HCT116 (cell line): ENCODE measurements at regions not wholly inside any gene's neighbourhood (a gene's known extent, or its start where the extent isn't known, plus 50 kb on each side); places are given as distances from the start of the nearest gene placed in this dataset.

Experiments used
- ATAC-seq: fragments of 200-7000 bp; cut with Tn5 transposase; 2 replicates; pipeline ENCODE4 v1.9.1; 2020; ENCODE audit warnings: mild to moderate bottlenecking, moderate library complexity
- BruUV-seq: library from RNA; stranded (reverse); fragments of 400-500 nt; replicated peaks from 2 replicates; lab custom pipeline; 2021; lab: Mats Ljungman, UMichigan
- CTCF ChIA-PET: fragments of 300-600 bp; sonication (Branson Sonifier 250); formaldehyde crosslinking; loops from one replicate; lab custom pipeline; 2021; ENCODE audit warnings: antibody characterized with exemption; lab: Charles Lee
- POLR2A ChIA-PET: fragments of 300-600, 350-600 bp; sonication (Branson Sonifier 250); formaldehyde crosslinking; loops from one replicate; lab custom pipeline; 2021; ENCODE audit warnings: antibody characterized with exemption; lab: Charles Lee
- RAD21 ChIA-PET, 2 experiments: fragments of 300-600 bp; sonication (Branson Sonifier 250); formaldehyde crosslinking; loops; one replicate each; lab custom pipeline; 2023; ENCODE audit warnings: low total read pairs in 2 of 2; ENCODE audit not compliant: uncharacterized antibody in 2 of 2, unreplicated experiment in 2 of 2, low non-redundant PET in 1 of 2; lab: Charles Lee
- DNase-seq: peaks from one replicate; pipeline ENCODE4 v3.0.0-alpha.2; 2010; ENCODE audit warnings: low read depth, low spot score
- H2AFZ ChIP-seq: fragments of 200-600 bp; shearing (Covaris generic), sonication (generic); 2 replicates; pipeline ENCODE4 v1.6.1; 2017; ENCODE audit warnings: low read depth, mixed run types, mixed read lengths, antibody characterized with exemption, low read length; ENCODE audit not compliant: poor library complexity, severe bottlenecking
- H3K27ac ChIP-seq: 2 replicates; pipeline ENCODE4 v1.5.1; 2012; ENCODE audit warnings: low read depth, low read length
- H3K27me3 ChIP-seq: fragments of 200-600 bp; sonication (generic); 2 replicates; pipeline ENCODE4 v1.6.1; 2016; ENCODE audit warnings: mixed run types, low read length, mixed read lengths; ENCODE audit not compliant: insufficient read depth
- H3K36me3 ChIP-seq, 2 experiments: fragments of 200-500 bp in 1 of 2; fragments of 200-600 bp in 1 of 2; sonication (Bioruptor generic) in 1 of 2; sonication (generic) in 1 of 2; 2 replicates each; pipeline versions ENCODE4 v1.5.1 to v1.6.1; 2014 to 2016; ENCODE audit warnings: low read length in 2 of 2, inconsistent platforms in 1 of 2, mixed read lengths in 1 of 2, mixed run types in 1 of 2; ENCODE audit not compliant: insufficient read depth in 2 of 2, control insufficient read depth in 1 of 2
- H3K4me1 ChIP-seq, 2 experiments: fragments of 200-600 bp in 1 of 2; sonication (generic) in 1 of 2; 2 replicates each; pipeline versions ENCODE4 v1.5.1 to v1.6.1; 2012 to 2017; ENCODE audit warnings: low read length in 2 of 2, inconsistent platforms in 1 of 2, mild to moderate bottlenecking in 1 of 2, mixed read lengths in 1 of 2, mixed run types in 1 of 2, moderate library complexity in 1 of 2; ENCODE audit not compliant: insufficient read depth in 2 of 2, control insufficient read depth in 1 of 2
- H3K4me2 ChIP-seq: fragments of 200-600 bp; sonication (generic); 2 replicates; pipeline ENCODE4 v1.6.1; 2017; ENCODE audit warnings: mixed run types, low read length, mixed read lengths
- H3K4me3 ChIP-seq, 2 experiments: fragments of 200-600 bp in 1 of 2; sonication (generic) in 1 of 2; replicated peaks in 1 of 2; 2 replicates each; pipeline ENCODE4 v1.5.1; 2011 to 2016; ENCODE audit warnings: low read length in 2 of 2, control low read depth in 1 of 2, low read depth in 1 of 2, mild to moderate bottlenecking in 1 of 2, mixed read lengths in 1 of 2, mixed run types in 1 of 2
- H3K79me2 ChIP-seq: fragments of 200-600 bp; sonication (generic); 2 replicates; pipeline ENCODE4 v1.6.1; 2017; ENCODE audit warnings: mild to moderate bottlenecking, mixed run types, low read length, moderate library complexity, mixed read lengths; ENCODE audit not compliant: insufficient read depth
- H3K9ac ChIP-seq: fragments of 200-600 bp; sonication (generic); 2 replicates; pipeline ENCODE4 v1.6.1; 2016; ENCODE audit warnings: low read length, mixed read lengths
- H3K9me2 ChIP-seq: fragments of 200-600 bp; sonication (generic), shearing (Covaris generic); 2 replicates; pipeline ENCODE4 v1.6.1; 2017; ENCODE audit warnings: mixed run types, mild to moderate bottlenecking, moderate library complexity; ENCODE audit not compliant: insufficient read depth
- H3K9me3 ChIP-seq, 2 experiments: fragments of 200-500 bp in 1 of 2; fragments of 200-600 bp in 1 of 2; sonication (Bioruptor generic) in 1 of 2; sonication (generic) in 1 of 2; 2 replicates each; pipeline ENCODE4 v1.6.1; 2014 to 2017; ENCODE audit warnings: low read length in 2 of 2, mixed read lengths in 2 of 2, inconsistent platforms in 1 of 2, low read depth in 1 of 2, mild to moderate bottlenecking in 1 of 2, mixed run types in 1 of 2, moderate library complexity in 1 of 2; ENCODE audit not compliant: control insufficient read depth in 1 of 2, insufficient read depth in 1 of 2
- H4K20me1 ChIP-seq: fragments of 200-600 bp; sonication (generic), shearing (Covaris generic); 2 replicates; pipeline ENCODE4 v1.6.1; 2017; ENCODE audit warnings: mixed run types, mild to moderate bottlenecking, moderate library complexity; ENCODE audit not compliant: insufficient read depth
- ATF3 ChIP-seq: IDR thresholded peaks from 2 replicates; pipeline ENCODE4 v1.6.1; 2012
- CEBPB ChIP-seq: IDR thresholded peaks from 2 replicates; pipeline ENCODE4 v1.6.1; 2012; ENCODE audit warnings: low read depth
- EGR1 ChIP-seq: IDR thresholded peaks from 2 replicates; pipeline ENCODE4 v1.6.1; 2012; ENCODE audit warnings: low read depth
- ELF1 ChIP-seq: IDR thresholded peaks from 2 replicates; pipeline ENCODE4 v1.6.1; 2012; ENCODE audit warnings: low read depth, borderline replicate concordance
- JUND ChIP-seq: IDR thresholded peaks from 2 replicates; pipeline ENCODE4 v1.6.1; 2012
- POLR2A ChIP-seq: IDR thresholded peaks from 2 replicates; pipeline ENCODE4 v1.7.0; 2011; ENCODE audit warnings: borderline replicate concordance; ENCODE audit not compliant: insufficient read depth, insufficient read length; ENCODE audit errors: extremely low read depth
- RAD21 ChIP-seq: IDR thresholded peaks from 2 replicates; pipeline ENCODE4 v1.6.1; 2012; ENCODE audit warnings: low read depth, mild to moderate bottlenecking
- REST ChIP-seq: IDR thresholded peaks from 2 replicates; pipeline ENCODE4 v1.6.1; 2012; ENCODE audit warnings: low read depth
- SIN3A ChIP-seq: IDR thresholded peaks from 2 replicates; pipeline ENCODE4 v1.6.1; 2012; ENCODE audit warnings: low read depth
- SP1 ChIP-seq: IDR thresholded peaks from 2 replicates; pipeline ENCODE4 v1.6.1; 2012; ENCODE audit warnings: low read depth
- SRF ChIP-seq: IDR thresholded peaks from 2 replicates; pipeline ENCODE4 v1.6.1; 2012; ENCODE audit warnings: low read depth
- TCF7L2 ChIP-seq: IDR thresholded peaks from 2 replicates; pipeline ENCODE4 v1.7.0; 2011; ENCODE audit warnings: borderline replicate concordance, inconsistent platforms; ENCODE audit not compliant: insufficient read depth, insufficient read length; ENCODE audit errors: extremely low read depth
- YY1 ChIP-seq: IDR thresholded peaks from 2 replicates; pipeline ENCODE4 v1.6.1; 2011; ENCODE audit warnings: low read length, low read depth, moderate library complexity, mild to moderate bottlenecking; ENCODE audit not compliant: insufficient replicate concordance; ENCODE audit errors: extremely low read depth
- intact Hi-C: fragments of 100-400 bp; cut with micrococcal nuclease; formaldehyde crosslinking; loops from 2 replicates; pipeline ENCODE4 v1.10.0; 2022

GRCh38 chr20:48348022-48348421 lies 479.8 kb downstream of the PREX1 start:
- intact Hi-C loops = no loop called here
- H3K36me3 ChIP-seq = no peaks in the 10 kb centered on the region
- H3K9ac ChIP-seq = no peak overlapping the region
- H2AFZ ChIP-seq = no peak overlapping the region
- ATAC-seq (no peak), DNase-seq (no peak)
- BruUV-seq = no TSS peak
- no peak overlapping the region for H3K27ac ChIP-seq
- no peaks in the 10 kb centered on the region for H3K79me2 ChIP-seq
- no peaks in the 10 kb centered on the region for H3K4me1 ChIP-seq
- no peak overlapping the region for H3K4me3 ChIP-seq
- H3K9me3 ChIP-seq = no peaks in the 10 kb centered on the region
- H3K4me2 ChIP-seq = no peak overlapping the region
- H3K9me2 ChIP-seq = no peaks in the 10 kb centered on the region
- TF ChIP-seq SRF = no peak
- TF ChIP-seq RAD21 = no peak
- TF ChIP-seq ATF3 = no peak
- no peak for TF ChIP-seq TCF7L2
- no peak for TF ChIP-seq ELF1
- no peak for TF ChIP-seq YY1
- no peak for TF ChIP-seq CEBPB
- TF ChIP-seq REST = no peak
- TF ChIP-seq EGR1 = no peak
- no peak for TF ChIP-seq JUND
- no peak for TF ChIP-seq POLR2A
- no peak for TF ChIP-seq SP1
- no peak for TF ChIP-seq SIN3A
- ChIA-PET CTCF (no interaction called here), POLR2A (no interaction called here), RAD21 (no interaction called here)
- peaks cover 54% of the 10 kb centered on the region for H3K27me3 ChIP-seq
- H4K20me1 ChIP-seq = no peaks in the 10 kb centered on the region
